22Rv1 (cell line): ENCODE measurements at regions not wholly inside any gene's neighbourhood (a gene's known extent, or its start where the extent isn't known, plus 50 kb on each side); places are given as distances from the start of the nearest gene placed in this dataset.
"Not testable (repeated sequence)": the region's sequence is repeated elsewhere in the genome, so short reads cannot be mapped to it uniquely, and the experiment has no call there.

ENCODE experiments used
- H3K27ac ChIP-seq: fragments of 450-650 bp; 2 replicates; pipeline ENCODE4 v1.5.1; 2017
- CTCF ChIP-seq: fragments of 450-650 bp; IDR thresholded peaks from 2 replicates; pipeline ENCODE4 v1.5.1; 2017; ENCODE audit warnings: mild to moderate bottlenecking
- ZFX ChIP-seq: fragments of 450-650 bp; IDR thresholded peaks from 2 replicates; pipeline ENCODE4 v1.6.1; 2017; ENCODE audit warnings: antibody characterized with exemption, borderline replicate concordance

GRCh38 chr4:138636781-138637180, 378.8 kb upstream of the NOCT start:
- H3K27ac ChIP-seq, result no peak overlapping the region
- TF ChIP-seq ZFX (no peak), CTCF (no peak)

- no peak overlapping the region for H3K27ac ChIP-seq
- TF ChIP-seq CTCF, result no peak
- TF ChIP-seq ZFX, result no peak
Measured at GRCh38 chr4:138634915-138635314, 380.7 kb upstream of the NOCT start.

DNA sequence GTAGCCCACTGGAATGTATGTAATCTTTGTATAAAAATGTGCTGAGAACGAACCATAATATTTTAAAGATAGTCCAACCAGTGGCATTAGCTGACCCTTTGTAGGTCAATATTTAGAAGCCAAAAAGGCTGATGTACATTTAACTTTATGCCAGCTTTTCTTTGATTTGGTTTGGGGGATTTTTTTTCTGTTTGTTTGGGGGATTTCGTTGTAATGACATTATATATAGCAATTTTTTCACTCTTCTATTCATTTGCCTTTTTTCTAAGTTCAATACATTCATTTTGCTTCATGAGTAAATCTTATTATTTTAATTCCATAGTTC, 382.0 kb upstream of the NOCT start:
- no peak for TF ChIP-seq ZFX
- no peak for TF ChIP-seq CTCF
- H3K27ac ChIP-seq, result no peak overlapping the region

DNA sequence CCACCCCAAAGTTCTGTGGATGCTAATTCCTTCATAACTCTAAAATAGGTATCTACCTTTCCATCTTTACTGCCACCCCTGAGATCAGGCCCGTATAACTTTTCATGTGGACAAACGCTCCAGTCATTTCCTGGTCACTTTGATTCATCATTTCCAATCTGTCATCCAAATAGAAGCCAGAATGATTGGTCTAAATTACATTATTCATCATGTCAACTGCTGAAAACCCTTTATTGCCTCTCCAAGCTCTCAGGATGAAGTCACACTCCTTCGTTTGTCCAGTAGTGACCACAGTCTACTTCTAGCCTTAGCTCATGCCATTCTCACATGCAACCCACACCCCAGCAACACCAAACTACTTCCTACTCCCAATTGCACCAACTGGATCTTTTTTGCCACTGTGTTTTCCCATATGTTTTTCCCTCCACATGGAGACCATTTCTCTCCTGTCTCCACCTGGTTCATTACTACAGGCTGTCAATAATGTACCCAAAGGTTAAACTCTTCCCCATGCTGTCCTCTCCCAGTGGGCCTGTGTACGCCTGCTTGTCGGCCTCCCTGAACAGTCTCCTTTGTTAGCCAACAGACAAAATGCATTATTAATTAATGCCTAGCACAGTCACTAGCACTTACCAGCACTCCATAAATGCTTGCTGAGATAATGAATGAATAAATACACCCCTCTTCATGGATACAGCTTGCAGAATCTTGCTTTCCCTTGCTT, 382.6 kb upstream of the NOCT start:
- H3K27ac ChIP-seq, result no peak overlapping the region
- TF ChIP-seq CTCF (no peak), ZFX (no peak)

- TF ChIP-seq CTCF, result no peak
- no peak for TF ChIP-seq ZFX
Measured at GRCh38 chr4:138630666-138631065, 384.9 kb upstream of the NOCT start.

GRCh38 chr4:138629669-138630068, 385.9 kb upstream of the NOCT start:
- no peak overlapping the region for H3K27ac ChIP-seq
- TF ChIP-seq CTCF (no peak), ZFX (no peak)

More at GRCh38 chr4:138630666-138631065, 384.9 kb upstream of the NOCT start:
- H3K27ac ChIP-seq, result no peak overlapping the region

DNA sequence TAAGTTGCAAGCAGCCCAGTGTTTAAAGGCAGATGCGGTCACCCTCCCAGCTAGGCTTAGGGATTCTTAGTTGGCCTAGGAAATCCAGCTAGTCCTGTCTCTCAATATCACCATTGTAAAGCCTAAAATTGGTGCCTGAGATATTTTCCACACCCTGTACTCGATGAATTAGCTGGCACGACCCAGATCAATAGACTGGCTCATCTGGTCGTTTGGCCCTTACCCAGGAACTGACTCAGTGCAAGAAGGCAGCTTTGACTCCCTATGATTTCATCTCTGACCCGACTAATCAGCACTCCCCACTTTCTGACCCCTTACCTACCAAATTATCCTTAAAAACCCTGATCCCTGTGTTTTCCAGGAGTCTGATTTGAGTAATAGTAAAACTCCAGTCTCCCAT, 384.9 kb upstream of the SLC7A11 start:
- TF ChIP-seq CTCF, result no peak
- no peak for TF ChIP-seq ZFX
- H3K27ac ChIP-seq, result no peak overlapping the region

- not testable (repeated sequence) for H3K27ac ChIP-seq
Measured at GRCh38 chr4:138622362-138622761, 380.2 kb upstream of the SLC7A11 start.
